Heart right ventricle (tissue), 16 donors: ENCODE measurements at regions not wholly inside any gene's neighbourhood (a gene's known extent, or its start where the extent isn't known, plus 50 kb on each side); places are given as distances from the start of the nearest gene placed in this dataset.

Experiments used
- ATAC-seq, 8 donors: fragments of 200-7000 bp; cut with Tn5 transposase; one replicate each; pipeline ENCODE4 v1.9.1; 2020; ENCODE audit warnings: mild to moderate bottlenecking in 8 of 8, moderate library complexity in 8 of 8, moderate number of reproducible peaks in 1 of 8
- DNase-seq, 2 donors: peaks; one replicate each; pipeline ENCODE4 v3.0.0-alpha.2; 2020
- H3K27ac ChIP-seq, 10 donors: fragments of 200-600 bp; sonication (generic) in 2 of 10; one replicate each; pipeline versions ENCODE4 v1.5.0 to v1.8.0; 2020 to 2022; ENCODE audit warnings: mild to moderate bottlenecking in 3 of 10
- H3K27me3 ChIP-seq, 7 donors: fragments of 200-600 bp; one replicate each; pipeline ENCODE4 v1.8.0; 2021 to 2022; ENCODE audit warnings: mild to moderate bottlenecking in 2 of 7
- H3K36me3 ChIP-seq, 9 donors: fragments of 200-600 bp; sonication (generic) in 1 of 9; one replicate each; pipeline versions ENCODE4 v1.5.0 to v1.8.0; 2020 to 2022; ENCODE audit warnings: mild to moderate bottlenecking in 2 of 9
- H3K4me1 ChIP-seq, 9 donors: fragments of 200-600 bp; sonication (generic) in 1 of 9; one replicate each; pipeline versions ENCODE4 v1.5.0 to v1.8.0; 2020 to 2022; ENCODE audit warnings: mild to moderate bottlenecking in 4 of 9
- H3K4me3 ChIP-seq, 10 donors: fragments of 200-600 bp; sonication (generic) in 2 of 10; one replicate each; pipeline versions ENCODE4 v1.5.0 to v1.8.0; 2020 to 2022; ENCODE audit warnings: mild to moderate bottlenecking in 7 of 10, moderate library complexity in 2 of 10
- H3K9me3 ChIP-seq, 11 donors: fragments of 200-600 bp in 10 of 11; sonication (generic) in 2 of 11; one replicate each; pipeline versions ENCODE4 v1.5.0 to v1.8.0; 2013 to 2022; ENCODE audit warnings: mild to moderate bottlenecking in 2 of 11, control low read depth in 1 of 11, moderate library complexity in 1 of 11
- WGBS, 2 donors: extraction: QIAGEN DNeasy Blood & Tissue Kit; methylation state at CpG; one replicate each; pipeline ENCODE4 v1.1.7; 2013; ENCODE audit warnings: inconsistent platforms in 1 of 2; 5-methylcytosine and 5-hydroxymethylcytosine counted together
- intact Hi-C, 10 donors: fragments of 100-400 bp; cut with DNase I; formaldehyde crosslinking; loops; one replicate each; pipeline versions ENCODE4 v1.11.1 to v1.14.2; 2022
- TF ChIP-seq, protein P1 (sequence below), 9 donors: fragments of 200-600 bp; sonication (generic) in 2 of 9; IDR thresholded peaks; one replicate each; pipeline versions ENCODE4 v1.5.0 to v1.8.0; 2021 to 2022; ENCODE audit warnings: antibody characterized with exemption in 9 of 9, mild to moderate bottlenecking in 5 of 9, moderate library complexity in 1 of 9
- donor health status: Arrhythmogenic right ventricular cardiomyopathy.
- donor health status: ischemic (EF 13 %, LVEDD 7.1; RV severe dilation, severe dysfunction).
- donor health status: healthy with polysubstance abuse.
- donor health status: DM: no; HTN: yes; CAD: no.
- donor health status: DM: no; HTN: no; CAD: no.
- donor health status: ischemic (EF 25% LVEDD 6.9; RV normal size, moderate dysfunction).
- donor health status: ischemic (EF 25% LVEDD 5.7; RV mildly dilated, moderate dysfunction).
- donor health status: healthy.
- donor health status: DM: yes; HTN: yes; CAD: no.
- donor health status: Ischemic cardiomyopathy.
- donor health status: ischemic (EF 35%, LVEDD 5.7; RV mildly dilated, moderate dysfunction).
- donor health status: nonischemic (EF 11% LVEDD 7.7; RV severe dilation, severe dysfunction).
- donor health status: DM: yes; HTN: yes; CAD: no.
- donor health status: PGD.
- donor health status: ischemic (EF 29% LVEDD 5.4; RV normal size, mild dysfunction).
- donor health status: nonischemic (EF 23%, LVEDD 6.1; RV moderate dilation, normal function).

DNA sequence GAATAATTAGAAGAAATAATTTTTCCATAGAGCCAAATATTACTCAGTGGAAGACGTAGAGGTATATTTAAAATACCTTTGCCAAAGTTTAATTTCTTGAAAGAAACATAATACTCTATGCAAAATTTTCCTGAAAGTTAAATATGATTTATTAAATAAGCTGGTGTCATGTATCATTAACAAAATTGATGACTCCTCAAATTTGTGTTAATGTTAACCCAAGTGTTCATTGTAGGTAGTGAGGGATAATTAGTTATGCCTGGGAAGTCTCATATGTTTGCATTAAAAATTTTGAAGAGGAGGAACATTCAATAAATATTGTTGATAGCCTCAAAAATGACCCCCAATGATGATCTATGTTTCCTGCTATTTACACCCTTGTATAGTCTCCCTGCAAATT is 292.7 kb upstream of the AMOT start:
- WGBS, 2 donors = 61 to 76% methylated on average over 1 of the region's 1 CpG
- no peak for ATAC-seq
- DNase-seq = no peak
- H3K27me3 ChIP-seq = peaks cover 0 to 15% (median 0%) of the 10 kb centered on the region in 7 donors
- TF ChIP-seq, protein P1, sequence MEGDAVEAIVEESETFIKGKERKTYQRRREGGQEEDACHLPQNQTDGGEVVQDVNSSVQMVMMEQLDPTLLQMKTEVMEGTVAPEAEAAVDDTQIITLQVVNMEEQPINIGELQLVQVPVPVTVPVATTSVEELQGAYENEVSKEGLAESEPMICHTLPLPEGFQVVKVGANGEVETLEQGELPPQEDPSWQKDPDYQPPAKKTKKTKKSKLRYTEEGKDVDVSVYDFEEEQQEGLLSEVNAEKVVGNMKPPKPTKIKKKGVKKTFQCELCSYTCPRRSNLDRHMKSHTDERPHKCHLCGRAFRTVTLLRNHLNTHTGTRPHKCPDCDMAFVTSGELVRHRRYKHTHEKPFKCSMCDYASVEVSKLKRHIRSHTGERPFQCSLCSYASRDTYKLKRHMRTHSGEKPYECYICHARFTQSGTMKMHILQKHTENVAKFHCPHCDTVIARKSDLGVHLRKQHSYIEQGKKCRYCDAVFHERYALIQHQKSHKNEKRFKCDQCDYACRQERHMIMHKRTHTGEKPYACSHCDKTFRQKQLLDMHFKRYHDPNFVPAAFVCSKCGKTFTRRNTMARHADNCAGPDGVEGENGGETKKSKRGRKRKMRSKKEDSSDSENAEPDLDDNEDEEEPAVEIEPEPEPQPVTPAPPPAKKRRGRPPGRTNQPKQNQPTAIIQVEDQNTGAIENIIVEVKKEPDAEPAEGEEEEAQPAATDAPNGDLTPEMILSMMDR (IDR thresholded peaks at IDR 0.05) = no peak
- H3K36me3 ChIP-seq = no peaks in the 10 kb centered on the region
- intact Hi-C loops = no loop called here
- no peak overlapping the region for H3K27ac ChIP-seq
- no peaks in the 10 kb centered on the region for H3K4me1 ChIP-seq
- H3K9me3 ChIP-seq = no peaks in the 10 kb centered on the region
- H3K4me3 ChIP-seq = no peak overlapping the region

DNA sequence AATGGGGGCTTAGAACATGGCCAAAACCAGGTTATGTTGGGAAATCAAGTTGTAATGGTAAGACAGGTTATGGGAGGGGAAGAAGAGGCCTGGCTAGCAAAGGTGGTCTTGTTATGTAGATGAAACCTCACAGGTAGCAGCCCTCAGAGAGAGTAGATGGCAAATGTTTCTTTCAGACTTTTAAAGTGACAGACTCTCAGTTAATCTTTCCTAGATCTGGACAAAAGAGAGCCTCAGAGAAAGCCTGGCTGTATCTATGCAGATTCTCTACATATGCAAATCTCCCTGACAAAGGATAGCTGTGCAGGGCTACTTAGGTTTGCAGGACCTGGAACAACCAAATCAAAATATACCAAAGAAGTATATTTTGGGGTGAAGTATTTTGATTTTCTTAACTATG is 284.1 kb upstream of the AMOT start:
- Histone ChIP-seq H3K4me3 (no peak overlapping the region), H3K27me3 (no peaks in the 10 kb centered on the region), H3K9me3 (peaks cover 0 to 19% (median 0%) of the 10 kb centered on the region in 11 donors), H3K36me3 (no peaks in the 10 kb centered on the region), H3K4me1 (no peaks in the 10 kb centered on the region), H3K27ac (no peak overlapping the region)
- DNase-seq (no peak), ATAC-seq (no peak)
- TF ChIP-seq, protein P1 (IDR thresholded peaks at IDR 0.05) = no peak
- intact Hi-C loops = no loop called here

DNA sequence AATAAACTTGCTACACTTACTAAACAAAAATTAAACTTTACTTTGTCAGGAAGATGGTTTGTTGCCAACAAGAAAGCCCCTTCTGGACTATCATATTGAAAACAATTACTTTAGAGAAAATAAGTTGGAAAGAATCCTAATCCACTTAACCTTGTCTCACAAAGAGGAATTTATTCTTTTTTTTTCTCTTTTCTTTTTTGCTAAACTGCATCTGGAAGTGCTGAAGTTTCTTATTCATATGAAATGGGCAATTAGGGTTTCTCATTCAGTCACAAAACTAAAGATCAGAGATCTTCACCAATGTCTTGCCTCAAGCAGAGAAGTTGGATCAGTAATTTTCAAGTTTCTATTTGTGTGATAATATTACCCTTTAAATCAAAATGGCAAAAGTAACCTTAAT is 234.9 kb upstream of the AMOT start:
- H3K27me3 ChIP-seq = peaks cover 0 to 30% (median 0%) of the 10 kb centered on the region in 7 donors
- peaks cover 0 to 7% (median 0%) of the 10 kb centered on the region in 11 donors for H3K9me3 ChIP-seq
- TF ChIP-seq, protein P1 (IDR thresholded peaks at IDR 0.05) = no peak
- intact Hi-C loops = no loop called here
- H3K4me1 ChIP-seq = no peaks in the 10 kb centered on the region
- H3K27ac ChIP-seq = no peak overlapping the region
- H3K36me3 ChIP-seq = no peaks in the 10 kb centered on the region
- H3K4me3 ChIP-seq = no peak overlapping the region
- DNase-seq (no peak), ATAC-seq (no peak)

DNA sequence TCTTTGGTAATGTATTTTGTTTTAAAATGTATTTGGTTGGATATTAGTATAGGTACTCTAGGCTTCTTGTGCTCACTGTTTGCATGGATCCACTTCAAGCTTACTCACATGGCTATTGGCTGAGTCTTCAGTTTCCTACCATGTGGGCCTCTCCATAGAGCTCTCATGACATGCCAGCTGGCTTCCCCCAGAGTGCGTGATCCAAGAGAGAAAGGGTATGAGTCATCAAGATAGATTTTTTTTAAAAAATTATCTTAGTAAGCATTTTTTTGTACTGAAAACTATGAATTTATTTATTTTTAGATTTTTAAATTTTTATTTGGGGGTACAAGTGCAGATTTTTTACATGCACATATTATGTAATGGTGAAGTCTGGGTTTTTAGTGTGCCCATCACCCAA is 219.1 kb upstream of the AMOT start:
- H3K27ac ChIP-seq = no peak overlapping the region
- H3K36me3 ChIP-seq = no peaks in the 10 kb centered on the region
- no peak overlapping the region for H3K4me3 ChIP-seq
- peaks cover 0 to 25% (median 3%) of the 10 kb centered on the region in 11 donors for H3K9me3 ChIP-seq
- TF ChIP-seq, protein P1 (IDR thresholded peaks at IDR 0.05) = no peak
- DNase-seq (peak in 1 of 2 donors; percentile 6), ATAC-seq (no peak)
- H3K4me1 ChIP-seq = no peaks in the 10 kb centered on the region
- peaks cover 0 to 7% (median 0%) of the 10 kb centered on the region in 7 donors for H3K27me3 ChIP-seq
- intact Hi-C loops = no loop called here
- 44 to 75% methylated on average over 1 of the region's 1 CpG for WGBS, 2 donors

DNA sequence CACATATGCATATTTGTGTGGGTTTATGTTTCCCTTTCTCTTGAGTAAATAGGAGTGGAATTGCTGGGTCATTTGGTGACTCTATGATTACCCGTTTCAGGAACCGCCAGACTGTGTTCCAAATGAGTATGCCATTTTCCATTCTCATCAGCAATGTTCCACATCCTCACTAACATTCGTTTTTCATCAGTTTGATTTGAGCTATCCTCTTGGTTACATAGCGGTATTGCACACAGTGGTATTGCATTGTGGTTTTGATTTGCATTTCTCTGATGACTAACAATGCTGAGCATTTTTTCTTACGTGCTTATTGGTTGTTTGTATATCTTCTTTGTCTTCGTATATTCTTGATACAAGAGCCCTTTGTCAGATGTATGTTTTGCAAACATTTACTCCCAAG is 218.0 kb upstream of the AMOT start:
- H3K9me3 ChIP-seq = peaks cover 0 to 14% (median 0%) of the 10 kb centered on the region in 11 donors
- DNase-seq = no peak
- 84 to 88% methylated on average over 6 of the region's 6 CpGs for WGBS, 2 donors
- ATAC-seq = no peak
- H3K4me1 ChIP-seq = no peaks in the 10 kb centered on the region
- H3K36me3 ChIP-seq = no peaks in the 10 kb centered on the region
- intact Hi-C loops = no loop called here
- TF ChIP-seq, protein P1 (IDR thresholded peaks at IDR 0.05) = no peak
- no peak overlapping the region for H3K27ac ChIP-seq
- H3K4me3 ChIP-seq = no peak overlapping the region
- peaks cover 0 to 7% (median 0%) of the 10 kb centered on the region in 7 donors for H3K27me3 ChIP-seq
